Ishikawa (cell line): ENCODE measurements at regions not wholly inside any gene's neighbourhood (a gene's known extent, or its start where the extent isn't known, plus 50 kb on each side); places are given as distances from the start of the nearest gene placed in this dataset.

Experiments
- TEAD4 ChIP-seq: IDR thresholded peaks from 2 replicates; pipeline ENCODE4 v1.6.1; 2012
- YY1 ChIP-seq: IDR thresholded peaks from 2 replicates; pipeline ENCODE4 v1.6.1; 2012; ENCODE audit warnings: low read depth

GRCh38 chr1:69086148-69086547 is 481.6 kb upstream of the LRRC7 start:
- TF ChIP-seq YY1 = no peak
- no peak for TF ChIP-seq TEAD4
